ENCODE measurements at regions not wholly inside any gene's neighbourhood (a gene's known extent, or its start where the extent isn't known, plus 50 kb on each side); places are given as distances from the start of the nearest gene placed in this dataset.

GRCh38 chr2:146489386-146489785, 1355.4 kb upstream of the ACVR2A start:
- Mint-ChIP-seq H3K27me3 (ENCODE audit: insufficient read depth, low read depth, poor library complexity) (peaks cover 1% of the 10 kb centered on the region), H3K4me1 (no peaks in the 10 kb centered on the region), H3K4me3 (no peak overlapping the region), H3K27ac (no peak overlapping the region), H3K9me3 (peaks cover 17% of the 10 kb centered on the region), H3K36me3 (ENCODE audit: low read depth) (peaks cover 16% of the 10 kb centered on the region)
- Histone ChIP-seq H4K20me1 (replicated peaks; ENCODE audit: insufficient read depth) (no peaks in the 10 kb centered on the region), H3K4me1 (ENCODE audit: insufficient read depth) (no peaks in the 10 kb centered on the region), H3K27me3 (ENCODE audit: insufficient read depth) (no peaks in the 10 kb centered on the region), H3K4me2 (no peak overlapping the region), H3K9me2 (ENCODE audit: insufficient read depth) (no peaks in the 10 kb centered on the region), H3K36me3 (ENCODE audit: insufficient read depth) (no peaks in the 10 kb centered on the region), H2AFZ (no peak overlapping the region), H3F3A (replicated peaks; ENCODE audit: low read depth) (no peaks in the 10 kb centered on the region), H3K27ac (ENCODE audit: low read depth) (no peak overlapping the region), H3K79me2 (replicated peaks; ENCODE audit: insufficient read depth) (no peaks in the 10 kb centered on the region), H3K4me3 (no peak overlapping the region)
- DNase-seq (ENCODE audit: low spot score) (no peak), ATAC-seq (no peak)
- TF ChIP-seq JUNB (IDR thresholded peaks at IDR 0.05; ENCODE audit: unreplicated experiment) (no peak), REST (IDR thresholded peaks at IDR 0.05; ENCODE audit: unreplicated experiment) (no peak), ZNF331 (CRISPR knock-in tag; IDR thresholded peaks at IDR 0.05; ENCODE audit: low read depth) (no peak), ZNF462 (CRISPR knock-in tag; IDR thresholded peaks at IDR 0.05) (no peak), ETS1 (IDR thresholded peaks at IDR 0.05) (no peak), CREB1 (CRISPR knock-in tag; IDR thresholded peaks at IDR 0.05; ENCODE audit: low read depth) (no peak), EZH2phosphoT487 (IDR thresholded peaks at IDR 0.05; ENCODE audit: unreplicated experiment) (no peak), STAT1 (IDR thresholded peaks at IDR 0.05; ENCODE audit: unreplicated experiment) (no peak), POLR2AphosphoS5 (IDR thresholded peaks at IDR 0.05; ENCODE audit: low read depth) (no peak), CTCF (conservative IDR thresholded peaks at IDR 0.05; ENCODE audit: low read depth in 2 of 2) (no peak), ZNF114 (CRISPR knock-in tag; IDR thresholded peaks at IDR 0.05) (no peak), NANOG (IDR thresholded peaks at IDR 0.05; ENCODE audit: borderline replicate concordance) (no peak), EZH2 (IDR thresholded peaks at IDR 0.05; ENCODE audit: low read depth, unreplicated experiment) (no peak)

Data from GM23338 (cell line).